NB4 (cell line): ENCODE measurements at regions not wholly inside any gene's neighbourhood (a gene's known extent, or its start where the extent isn't known, plus 50 kb on each side); places are given as distances from the start of the nearest gene placed in this dataset.
"Not testable (repeated sequence)": the region's sequence is repeated elsewhere in the genome, so short reads cannot be mapped to it uniquely, and the experiment has no call there.

Source experiments
- CTCF ChIP-seq: IDR thresholded peaks from one replicate; pipeline ENCODE4 v1.5.1; 2012; ENCODE audit warnings: low read depth, low read length
- MAX ChIP-seq: IDR thresholded peaks from 2 replicates; pipeline ENCODE4 v1.6.1; 2011; ENCODE audit warnings: low read depth, low read length
- MYC ChIP-seq: IDR thresholded peaks from 2 replicates; pipeline ENCODE4 v1.6.1; 2011; ENCODE audit warnings: low read depth, low read length
- POLR2A ChIP-seq: IDR thresholded peaks from 2 replicates; pipeline ENCODE4 v1.6.1; 2011; ENCODE audit warnings: mild to moderate bottlenecking; ENCODE audit not compliant: insufficient read length; ENCODE audit errors: extremely low read depth

GRCh38 chr18:73516056-73516455, 631.6 kb downstream of the FBXO15 start:
- not testable (repeated sequence) for TF ChIP-seq MYC, CTCF, POLR2A, MAX
